H1 (cell line): ENCODE measurements at regions not wholly inside any gene's neighbourhood (a gene's known extent, or its start where the extent isn't known, plus 50 kb on each side); places are given as distances from the start of the nearest gene placed in this dataset.

Experiments used
- CTCF ChIA-PET: fragments of 300-600 bp; sonication (Branson Sonifier 250); formaldehyde crosslinking; loops from one replicate; lab custom pipeline; 2021; ENCODE audit not compliant: partially characterized antibody; lab: Charles Lee
- POLR2A ChIA-PET: fragments of 300-600 bp; sonication (Branson Sonifier 250); formaldehyde crosslinking; loops from one replicate; lab custom pipeline; 2021; ENCODE audit warnings: inconsistent platforms; ENCODE audit not compliant: partially characterized antibody; lab: Charles Lee
- DNase-seq, 2 experiments: peaks; one replicate each; pipeline versions ENCODE4 v3.0.0 to v3.0.0-alpha.2; 2010 to 2022; ENCODE audit warnings: low spot score in 2 of 2, low read depth in 1 of 2, mixed read lengths in 1 of 2
- FAIRE-seq: peaks from 2 replicates; lab custom pipeline; 2011; peaks lifted over from hg19 to GRCh38; lab: Jason Lieb, UNC
- H2AFZ ChIP-seq: 2 replicates; pipeline ENCODE4 v1.8.1; 2012; ENCODE audit warnings: low read length, inconsistent platforms
- H2AK5ac ChIP-seq: 2 replicates; pipeline ENCODE4 v1.6.1; 2013; ENCODE audit warnings: low read depth, low read length
- H2BK120ac ChIP-seq: replicated peaks from 2 replicates; pipeline ENCODE3; 2013; ENCODE audit warnings: low read depth, low read length, inconsistent platforms
- H2BK12ac ChIP-seq: 2 replicates; pipeline ENCODE4 v1.6.1; 2013; ENCODE audit warnings: low read depth, low read length
- H2BK15ac ChIP-seq: 2 replicates; pipeline ENCODE4 v1.6.1; 2013; ENCODE audit warnings: low read length
- H2BK20ac ChIP-seq: 2 replicates; pipeline ENCODE4 v1.6.1; 2013; ENCODE audit warnings: low read length
- H2BK5ac ChIP-seq: 2 replicates; pipeline ENCODE4 v1.6.1; 2013; ENCODE audit warnings: low read depth, low read length
- H3K14ac ChIP-seq: 2 replicates; pipeline ENCODE4 v1.6.1; 2013; ENCODE audit warnings: inconsistent platforms; ENCODE audit not compliant: insufficient read length
- H3K18ac ChIP-seq: 2 replicates; pipeline ENCODE4 v1.6.1; 2013; ENCODE audit warnings: low read length; ENCODE audit errors: extremely low read depth
- H3K23ac ChIP-seq: 2 replicates; pipeline ENCODE4 v1.6.1; 2013; ENCODE audit warnings: inconsistent platforms; ENCODE audit not compliant: insufficient read length
- H3K23me2 ChIP-seq: 2 replicates; pipeline ENCODE4 v1.6.1; 2013; ENCODE audit warnings: low read depth, low read length
- H3K27ac ChIP-seq: 2 replicates; pipeline ENCODE4 v1.6.1; 2011; ENCODE audit warnings: low read depth, low read length, inconsistent platforms
- H3K27me3 ChIP-seq, 4 experiments: replicated peaks in 1 of 4; 1 replicate in 1 of 4; 2 replicates in 3 of 4; pipeline versions ENCODE4 v1.6.1 to v1.8.1; 2011 to 2013; ENCODE audit warnings: low read length in 3 of 4, mild to moderate bottlenecking in 3 of 4, inconsistent platforms in 2 of 4, mixed read lengths in 2 of 4, moderate library complexity in 1 of 4; ENCODE audit not compliant: control insufficient read depth in 3 of 4, insufficient read depth in 3 of 4; ENCODE audit errors: extremely low read depth in 1 of 4
- H3K36me3 ChIP-seq, 4 experiments: 2 replicates each; pipeline versions ENCODE4 v1.6.1 to v1.8.1; 2011 to 2013; ENCODE audit warnings: mild to moderate bottlenecking in 4 of 4, low read length in 3 of 4, moderate library complexity in 2 of 4, control low read depth in 1 of 4, inconsistent platforms in 1 of 4; ENCODE audit not compliant: insufficient read depth in 4 of 4, control insufficient read depth in 2 of 4
- H3K4ac ChIP-seq: replicated peaks from 2 replicates; pipeline ENCODE3; 2013; ENCODE audit warnings: low read length, low read depth, mixed read lengths, inconsistent platforms; ENCODE audit not compliant: insufficient read length
- H3K4me1 ChIP-seq, 4 experiments: replicated peaks in 1 of 4; 1 replicate in 1 of 4; 2 replicates in 3 of 4; pipeline versions ENCODE4 v1.6.1 to v1.8.1; 2011 to 2013; ENCODE audit warnings: low read length in 3 of 4, inconsistent platforms in 2 of 4, mixed read lengths in 1 of 4; ENCODE audit not compliant: insufficient read depth in 4 of 4, control insufficient read depth in 3 of 4
- H3K4me2 ChIP-seq, 2 experiments: 2 replicates each; pipeline versions ENCODE4 v1.6.1 to v1.8.1; 2011 to 2013; ENCODE audit warnings: low read depth in 2 of 2, low read length in 2 of 2, control low read depth in 1 of 2, inconsistent platforms in 1 of 2, mild to moderate bottlenecking in 1 of 2; ENCODE audit not compliant: insufficient read depth in 1 of 2
- H3K4me3 ChIP-seq, 4 experiments: fragments of 200-600, 300-600 bp in 1 of 4; sonication (generic), shearing (Covaris generic), sonication (Bioruptor Twin) in 1 of 4; 2 replicates each; pipeline versions ENCODE4 v1.5.1 to v1.8.1; 2011 to 2016; ENCODE audit warnings: low read length in 4 of 4, low read depth in 3 of 4, control low read depth in 2 of 4, inconsistent platforms in 2 of 4, mild to moderate bottlenecking in 2 of 4, mixed read lengths in 1 of 4, moderate library complexity in 1 of 4; ENCODE audit not compliant: insufficient read depth in 2 of 4; ENCODE audit errors: extremely low read depth in 1 of 4
- H3K56ac ChIP-seq: replicated peaks from 2 replicates; pipeline ENCODE3; 2013; ENCODE audit warnings: low read depth, mild to moderate bottlenecking, mixed read lengths, low read length, inconsistent platforms; ENCODE audit not compliant: insufficient read length
- H3K79me1 ChIP-seq: 2 replicates; pipeline ENCODE4 v1.6.1; 2013; ENCODE audit warnings: low read depth, low read length, control low read depth
- H3K79me2 ChIP-seq, 2 experiments: 2 replicates each; pipeline versions ENCODE4 v1.6.1 to v1.8.1; 2012 to 2013; ENCODE audit warnings: low read length in 2 of 2, mild to moderate bottlenecking in 2 of 2, inconsistent platforms in 1 of 2; ENCODE audit not compliant: insufficient read depth in 2 of 2, control insufficient read depth in 1 of 2
- H3K9ac ChIP-seq, 4 experiments: replicated peaks in 1 of 4; 1 replicate in 1 of 4; 2 replicates in 3 of 4; pipeline versions ENCODE4 v1.6.1 to v1.8.1; 2011 to 2013; ENCODE audit warnings: low read depth in 3 of 4, low read length in 3 of 4, control low read depth in 2 of 4, mild to moderate bottlenecking in 2 of 4, moderate library complexity in 2 of 4, inconsistent platforms in 1 of 4; ENCODE audit errors: extremely low read depth in 1 of 4
- H3K9me3 ChIP-seq, 2 experiments: 2 replicates each; pipeline versions ENCODE4 v1.6.1 to v1.8.1; 2012 to 2013; ENCODE audit warnings: mild to moderate bottlenecking in 2 of 2, moderate library complexity in 2 of 2, control low read depth in 1 of 2, inconsistent platforms in 1 of 2, low read depth in 1 of 2, low read length in 1 of 2, mixed read lengths in 1 of 2; ENCODE audit not compliant: insufficient read depth in 2 of 2
- H4K20me1 ChIP-seq, 2 experiments: replicated peaks in 1 of 2; 2 replicates each; pipeline versions ENCODE3 to v1.8.1; 2011 to 2013; ENCODE audit warnings: inconsistent platforms in 2 of 2, low read length in 2 of 2, mild to moderate bottlenecking in 1 of 2; ENCODE audit not compliant: insufficient read depth in 2 of 2, control insufficient read depth in 1 of 2
- H4K5ac ChIP-seq: 2 replicates; pipeline ENCODE4 v1.6.1; 2013; ENCODE audit warnings: low read length, low read depth, mixed read lengths, inconsistent platforms; ENCODE audit not compliant: insufficient read length
- H4K8ac ChIP-seq: 2 replicates; pipeline ENCODE4 v1.8.0; 2013; ENCODE audit warnings: mild to moderate bottlenecking, moderate library complexity, low read length, inconsistent platforms; ENCODE audit not compliant: insufficient read depth; ENCODE audit errors: extremely low read depth
- H4K91ac ChIP-seq: replicated peaks from 2 replicates; pipeline ENCODE3; 2013; ENCODE audit warnings: low read length, mixed read lengths, inconsistent platforms; ENCODE audit not compliant: insufficient read length
- ATF2 ChIP-seq: IDR thresholded peaks from 2 replicates; pipeline ENCODE4 v1.6.1; 2012; ENCODE audit warnings: low read length, inconsistent platforms
- ATF3 ChIP-seq: IDR thresholded peaks from 2 replicates; pipeline ENCODE4 v1.6.1; 2011; ENCODE audit warnings: low read depth, mild to moderate bottlenecking, low read length; ENCODE audit not compliant: insufficient read depth
- CBX8 ChIP-seq: fragments of 300-800, 300-1000 bp; sonication (generic); IDR thresholded peaks from 2 replicates; pipeline ENCODE4 v1.7.1; 2016; ENCODE audit warnings: low read depth, low read length, borderline replicate concordance
- PHF8 ChIP-seq: fragments of 200-600 bp; sonication (generic); conservative IDR thresholded peaks from 2 replicates; pipeline ENCODE4 v1.7.1; 2012; ENCODE audit warnings: low read depth, mild to moderate bottlenecking, inconsistent platforms, low read length, moderate library complexity
- POU5F1 ChIP-seq: IDR thresholded peaks from 2 replicates; pipeline ENCODE4 v1.6.1; 2011; ENCODE audit warnings: low read depth, mild to moderate bottlenecking, low read length, moderate library complexity
- RAD21 ChIP-seq, 2 experiments: IDR thresholded peaks in 1 of 2; conservative IDR thresholded peaks in 1 of 2; 2 replicates each; pipeline ENCODE4 v1.6.1; 2011; ENCODE audit warnings: low read depth in 2 of 2, low read length in 2 of 2, improper control_type of control experiment in 1 of 2, inconsistent platforms in 1 of 2, mild to moderate bottlenecking in 1 of 2, moderate library complexity in 1 of 2
- RXRA ChIP-seq: IDR thresholded peaks from 2 replicates; pipeline ENCODE4 v1.6.1; 2011; ENCODE audit warnings: low read depth, mild to moderate bottlenecking, low read length, moderate library complexity; ENCODE audit not compliant: insufficient read depth
- ZNF274 ChIP-seq: IDR thresholded peaks from 2 replicates; pipeline ENCODE4 v1.7.0; 2012; ENCODE audit warnings: low read length, borderline replicate concordance; ENCODE audit errors: extremely low read depth
- WGBS, 2 experiments: shearing (Covaris generic) in 1 of 2; methylation state at CpG; one replicate each; pipeline versions ENCODE4 v1.1.6 to v1.1.7; 2013 to 2015; ENCODE audit warnings: low lambda C conversion rate in 2 of 2, mixed read lengths in 2 of 2, inconsistent platforms in 1 of 2, low coverage in 1 of 2, missing lambda C conversion rate in 1 of 2; ENCODE audit not compliant: insufficient replicate concordance in 2 of 2, insufficient coverage in 1 of 2, insufficient read length in 1 of 2; ENCODE audit errors: extremely low coverage in 1 of 2, missing lambda C conversion rate in 1 of 2; 5-methylcytosine and 5-hydroxymethylcytosine counted together

- Histone ChIP-seq H3K9me3 (peaks cover 6% of the 10 kb centered on the region in 2 experiments; a peak in 2 of 4 replicates), H3K4ac (no peak overlapping the region), H3K18ac (no peak overlapping the region), H2AFZ (no peak overlapping the region), H3K4me2 (no peak overlapping the region), H3K27me3 (no peaks in the 10 kb centered on the region), H3K79me2 (no peaks in the 10 kb centered on the region), H2AK5ac (no peak overlapping the region), H4K5ac (no peak overlapping the region), H2BK12ac (no peak overlapping the region), H2BK120ac (no peak overlapping the region), H3K23ac (no peak overlapping the region), H3K56ac (no peak overlapping the region), H3K27ac (no peak overlapping the region), H3K79me1 (no peaks in the 10 kb centered on the region), H3K4me3 (no peak overlapping the region), H4K20me1 (no peaks in the 10 kb centered on the region), H2BK20ac (no peak overlapping the region), H3K14ac (no peak overlapping the region), H2BK5ac (no peak overlapping the region), H3K4me1 (peaks cover 0 to 9% (median 3%) of the 10 kb centered on the region in 4 experiments; a peak in 3 of 7 replicates), H4K91ac (no peak overlapping the region), H4K8ac (no peak overlapping the region), H2BK15ac (no peak overlapping the region), H3K9ac (no peak overlapping the region), H3K36me3 (no peaks in the 10 kb centered on the region), H3K23me2 (no peaks in the 10 kb centered on the region)
- FAIRE-seq: no peak
- TF ChIP-seq ATF3 (no peak), RXRA (no peak), POU5F1 (no peak), ZNF274 (no peak), RAD21 (IDR thresholded peaks at IDR 0.05 in 1 of 2, conservative IDR thresholded peaks at IDR 0.05 in 1 of 2; ENCODE audit: low read depth in 2 of 2, low read length in 2 of 2) (no peak), ATF2 (no peak), PHF8 (no peak), CBX8 (no peak)
- DNase-seq: no peak
- ChIA-PET POLR2A (no interaction called here), CTCF (no interaction called here)
- WGBS, 2 experiments: 61% methylated on average over 3 of the region's 3 CpGs; no CpG with 5 or more reads in 1 of the 2 experiments
Observed at GRCh38 chrX:46308110-46308509, 237.1 kb downstream of the ZNF674 start.
